ENCODE measurements at regions not wholly inside any gene's neighbourhood (a gene's known extent, or its start where the extent isn't known, plus 50 kb on each side); places are given as distances from the start of the nearest gene placed in this dataset.

GRCh38 chr9:105171589-105171988 lies 72.9 kb upstream of the SLC44A1 start:
- TF ChIP-seq YY1 (IDR thresholded peaks at IDR 0.05; ENCODE audit: insufficient read depth, insufficient read length) (no peak), ZNF274 (IDR thresholded peaks at IDR 0.05; ENCODE audit: low read depth, low read length) (no peak)

Data from NT2/D1 (cell line).